ENCODE measurements at regions not wholly inside any gene's neighbourhood (a gene's known extent, or its start where the extent isn't known, plus 50 kb on each side); places are given as distances from the start of the nearest gene placed in this dataset.

DNA sequence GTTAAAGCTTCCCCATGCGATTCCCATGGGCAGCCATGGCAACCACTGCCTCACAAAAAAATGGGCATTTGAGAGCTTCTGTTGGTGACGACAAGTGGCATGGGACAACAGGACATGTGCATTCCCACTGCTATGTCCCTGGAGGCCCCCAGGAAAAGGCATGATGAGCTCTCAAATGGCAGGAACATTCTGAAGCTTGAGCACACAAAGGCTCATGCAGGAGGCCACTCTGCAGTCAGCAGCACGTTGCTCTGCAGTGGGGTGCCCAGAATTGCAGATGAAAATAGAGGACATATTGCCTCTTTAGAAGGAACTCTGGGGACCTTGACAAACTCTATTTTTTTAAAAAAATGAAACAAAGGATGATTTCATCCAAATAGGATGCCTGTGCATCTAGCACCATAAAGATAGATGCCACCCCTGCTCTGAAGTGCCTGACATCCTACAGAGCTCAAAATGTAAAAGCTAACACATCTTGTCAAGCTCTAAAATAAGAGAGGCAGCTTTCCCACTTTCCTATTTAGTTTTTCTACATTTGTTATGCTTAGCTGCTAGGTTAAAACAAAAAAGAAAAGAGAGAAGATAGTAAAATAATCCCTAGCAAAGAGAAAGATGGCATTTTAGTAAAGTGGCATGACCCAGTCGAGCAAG lies 277.6 kb upstream of the ZC3H12C start:
- no peak overlapping the region for H3K4me3 ChIP-seq (replicated peaks; ENCODE audit: low read depth, low read length)
- no peak for DNase-seq (ENCODE audit: low read depth)
- TF ChIP-seq, protein P1, sequence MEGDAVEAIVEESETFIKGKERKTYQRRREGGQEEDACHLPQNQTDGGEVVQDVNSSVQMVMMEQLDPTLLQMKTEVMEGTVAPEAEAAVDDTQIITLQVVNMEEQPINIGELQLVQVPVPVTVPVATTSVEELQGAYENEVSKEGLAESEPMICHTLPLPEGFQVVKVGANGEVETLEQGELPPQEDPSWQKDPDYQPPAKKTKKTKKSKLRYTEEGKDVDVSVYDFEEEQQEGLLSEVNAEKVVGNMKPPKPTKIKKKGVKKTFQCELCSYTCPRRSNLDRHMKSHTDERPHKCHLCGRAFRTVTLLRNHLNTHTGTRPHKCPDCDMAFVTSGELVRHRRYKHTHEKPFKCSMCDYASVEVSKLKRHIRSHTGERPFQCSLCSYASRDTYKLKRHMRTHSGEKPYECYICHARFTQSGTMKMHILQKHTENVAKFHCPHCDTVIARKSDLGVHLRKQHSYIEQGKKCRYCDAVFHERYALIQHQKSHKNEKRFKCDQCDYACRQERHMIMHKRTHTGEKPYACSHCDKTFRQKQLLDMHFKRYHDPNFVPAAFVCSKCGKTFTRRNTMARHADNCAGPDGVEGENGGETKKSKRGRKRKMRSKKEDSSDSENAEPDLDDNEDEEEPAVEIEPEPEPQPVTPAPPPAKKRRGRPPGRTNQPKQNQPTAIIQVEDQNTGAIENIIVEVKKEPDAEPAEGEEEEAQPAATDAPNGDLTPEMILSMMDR (IDR thresholded peaks at IDR 0.05; ENCODE audit: low read length, missing control alignments): no peak

DNA sequence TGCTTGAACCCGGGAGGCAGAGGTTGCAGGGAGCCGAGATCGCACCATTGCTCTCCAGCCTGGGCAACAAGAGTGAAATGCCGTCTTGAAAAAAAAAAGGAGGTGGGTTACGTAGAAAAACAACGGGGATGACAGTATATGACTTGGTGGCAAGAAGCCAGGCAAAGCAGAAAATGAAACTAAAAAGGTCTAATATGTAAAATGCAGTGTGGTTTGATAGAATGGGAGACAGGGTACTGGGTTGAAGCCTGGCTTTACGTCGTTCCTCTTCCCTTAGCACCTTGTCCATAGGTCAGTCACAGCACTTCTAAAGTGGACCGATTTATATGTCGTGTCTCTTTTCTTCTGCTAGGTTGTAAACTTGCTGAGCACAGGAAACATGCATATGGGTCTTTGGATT lies 274.9 kb upstream of the ZC3H12C start:
- no peak for DNase-seq (ENCODE audit: low read depth)
- TF ChIP-seq, protein P1 (IDR thresholded peaks at IDR 0.05; ENCODE audit: low read length, missing control alignments): no peak
- H3K4me3 ChIP-seq (replicated peaks; ENCODE audit: low read depth, low read length): no peak overlapping the region

DNA sequence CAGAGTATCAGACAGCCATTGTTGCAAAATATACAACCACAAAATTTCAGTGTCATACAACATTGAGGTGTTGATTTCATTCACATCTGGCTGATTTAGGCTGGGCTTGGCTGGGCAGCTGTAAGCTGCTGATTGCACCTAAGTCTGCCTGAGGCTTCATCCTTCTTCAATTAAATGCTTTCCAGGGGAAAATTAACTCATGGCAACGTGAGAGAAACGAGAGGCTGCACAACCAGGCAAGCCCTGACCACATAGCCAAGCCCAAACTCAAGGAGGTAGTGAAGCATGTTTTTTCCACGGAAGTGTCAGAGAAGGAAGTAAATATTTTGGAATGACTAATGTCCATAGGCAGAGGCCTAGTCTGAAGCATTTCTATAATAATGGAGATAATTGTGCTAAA lies 273.8 kb upstream of the ZC3H12C start:
- TF ChIP-seq, protein P1 (IDR thresholded peaks at IDR 0.05; ENCODE audit: low read length, missing control alignments): no peak
- no peak for DNase-seq (ENCODE audit: low read depth)
- no peak overlapping the region for H3K4me3 ChIP-seq (replicated peaks; ENCODE audit: low read depth, low read length)

DNA sequence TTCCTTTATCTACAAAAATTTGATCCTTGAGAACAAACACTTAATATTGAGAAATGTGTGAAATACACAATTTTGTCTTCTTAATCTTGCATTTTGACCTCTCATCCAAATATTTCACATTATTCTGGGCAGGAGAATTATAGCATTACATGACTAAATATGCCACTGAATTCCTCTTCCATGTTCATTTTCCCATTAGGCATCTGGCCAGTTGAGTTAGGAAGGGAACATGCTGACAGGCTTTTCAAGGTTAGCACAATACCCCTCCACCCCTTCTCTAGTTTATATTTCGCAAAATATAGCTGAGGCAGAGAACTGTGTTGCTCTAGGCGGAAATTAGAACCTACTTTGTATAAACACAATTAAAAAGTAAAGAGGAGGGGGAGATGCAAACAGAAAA lies 271.7 kb upstream of the ZC3H12C start:
- H3K4me3 ChIP-seq (replicated peaks; ENCODE audit: low read depth, low read length): no peak overlapping the region
- TF ChIP-seq, protein P1 (IDR thresholded peaks at IDR 0.05; ENCODE audit: low read length, missing control alignments): no peak
- DNase-seq (ENCODE audit: low read depth): no peak

DNA sequence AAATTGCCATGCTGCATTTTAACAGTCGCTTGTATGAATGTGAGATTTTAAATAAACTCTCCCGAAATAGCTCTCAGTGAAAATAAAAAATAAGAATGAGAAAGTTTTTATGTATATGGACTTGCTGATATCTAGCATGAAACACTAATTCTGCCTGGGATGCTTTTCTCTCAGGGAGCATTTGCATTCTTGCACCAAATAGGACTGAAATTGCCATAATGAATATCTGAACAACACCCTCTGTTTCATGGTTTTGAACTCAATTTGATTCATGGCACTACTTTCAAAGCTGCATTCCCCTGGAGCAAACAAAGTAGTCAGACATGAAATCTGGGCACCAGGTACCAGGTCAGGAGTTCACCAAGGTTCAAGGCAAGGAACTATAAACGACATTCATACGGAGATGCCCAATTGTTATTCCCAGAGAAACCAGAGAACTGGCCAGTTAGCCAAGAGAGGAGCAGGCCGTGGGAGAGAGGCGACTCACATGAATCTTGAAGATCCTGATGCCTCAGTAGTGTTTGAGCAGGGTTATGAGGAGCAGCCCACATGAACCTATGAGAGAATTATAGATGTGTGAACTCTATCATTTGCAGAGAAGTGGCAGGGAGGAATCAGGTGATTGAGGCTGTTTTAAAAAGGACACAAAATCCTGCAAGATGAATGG lies 270.6 kb upstream of the ZC3H12C start:
- DNase-seq (ENCODE audit: low read depth): no peak
- H3K4me3 ChIP-seq (replicated peaks; ENCODE audit: low read depth, low read length): no peak overlapping the region
- TF ChIP-seq, protein P1 (IDR thresholded peaks at IDR 0.05; ENCODE audit: low read length, missing control alignments): no peak

DNA sequence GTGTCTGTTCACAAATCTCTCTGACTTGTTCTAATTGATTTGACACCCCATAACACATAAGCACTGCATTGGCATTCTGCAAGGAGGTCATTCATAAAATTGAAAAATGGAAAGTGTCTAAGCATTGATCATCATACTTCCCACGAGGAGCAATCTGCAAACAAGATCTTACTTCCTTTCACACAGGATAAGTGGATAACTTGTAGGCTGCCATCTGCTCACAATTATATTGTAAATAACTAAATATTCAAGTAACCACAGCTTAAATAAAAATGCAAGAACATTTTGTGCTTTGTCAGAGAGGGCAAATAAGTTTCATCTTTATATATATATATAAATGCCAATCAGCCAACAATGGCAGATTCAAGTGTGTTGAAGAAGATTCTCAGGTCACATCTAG lies 264.8 kb upstream of the ZC3H12C start:
- TF ChIP-seq, protein P1 (IDR thresholded peaks at IDR 0.05; ENCODE audit: low read length, missing control alignments): no peak
- no peak for DNase-seq (ENCODE audit: low read depth)
- H3K4me3 ChIP-seq (replicated peaks; ENCODE audit: low read depth, low read length): no peak overlapping the region

DNA sequence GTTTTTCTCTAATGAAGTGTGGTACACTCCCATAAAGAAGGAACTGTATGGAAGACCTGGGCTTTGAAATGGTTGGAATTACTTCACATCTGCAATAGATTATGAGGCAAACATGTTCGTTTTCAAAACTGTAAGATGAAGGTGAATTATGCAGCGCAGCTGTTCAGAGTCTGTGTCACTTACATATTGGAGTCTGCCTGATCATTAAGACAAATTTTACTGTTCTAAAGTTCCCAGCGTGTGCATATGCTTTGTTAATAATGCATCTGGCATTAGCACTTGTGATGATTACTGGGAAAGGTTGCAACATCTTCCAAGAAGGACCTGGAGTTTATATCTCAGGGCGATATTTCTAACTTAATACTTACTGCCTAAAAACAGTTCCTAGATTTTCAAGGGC lies 255.2 kb upstream of the ZC3H12C start:
- TF ChIP-seq, protein P1 (IDR thresholded peaks at IDR 0.05; ENCODE audit: low read length, missing control alignments): no peak
- no peak overlapping the region for H3K4me3 ChIP-seq (replicated peaks; ENCODE audit: low read depth, low read length)
- no peak for DNase-seq (ENCODE audit: low read depth)
